ENCODE measurements at regions not wholly inside any gene's neighbourhood (a gene's known extent, or its start where the extent isn't known, plus 50 kb on each side); places are given as distances from the start of the nearest gene placed in this dataset.

- H3K27me3 ChIP-seq, result no peaks in the 10 kb centered on the region
- no peak overlapping the region for H3K4me2 ChIP-seq
- H3K9me3 ChIP-seq (replicated peaks in 1 of 11), result peaks cover 0 to 15% (median 9%) of the 10 kb centered on the region in 11 experiments; a peak in 14 of 22 replicates
- no peak overlapping the region for H3K9ac ChIP-seq
- no peaks in the 10 kb centered on the region for H4K20me1 ChIP-seq
- no peak overlapping the region for H3K4me3 ChIP-seq
- TF ChIP-seq Cebpa-rat (IDR thresholded peaks at IDR 0.05), result no peak
- H3K4me1 ChIP-seq, result no peaks in the 10 kb centered on the region
- H3K36me3 ChIP-seq, result no peaks in the 10 kb centered on the region
- H3K27ac ChIP-seq, result no peak overlapping the region
Observed at GRCh38 chr11:80533463-80533862, 1092.6 kb upstream of the TENM4 start.

DNA sequence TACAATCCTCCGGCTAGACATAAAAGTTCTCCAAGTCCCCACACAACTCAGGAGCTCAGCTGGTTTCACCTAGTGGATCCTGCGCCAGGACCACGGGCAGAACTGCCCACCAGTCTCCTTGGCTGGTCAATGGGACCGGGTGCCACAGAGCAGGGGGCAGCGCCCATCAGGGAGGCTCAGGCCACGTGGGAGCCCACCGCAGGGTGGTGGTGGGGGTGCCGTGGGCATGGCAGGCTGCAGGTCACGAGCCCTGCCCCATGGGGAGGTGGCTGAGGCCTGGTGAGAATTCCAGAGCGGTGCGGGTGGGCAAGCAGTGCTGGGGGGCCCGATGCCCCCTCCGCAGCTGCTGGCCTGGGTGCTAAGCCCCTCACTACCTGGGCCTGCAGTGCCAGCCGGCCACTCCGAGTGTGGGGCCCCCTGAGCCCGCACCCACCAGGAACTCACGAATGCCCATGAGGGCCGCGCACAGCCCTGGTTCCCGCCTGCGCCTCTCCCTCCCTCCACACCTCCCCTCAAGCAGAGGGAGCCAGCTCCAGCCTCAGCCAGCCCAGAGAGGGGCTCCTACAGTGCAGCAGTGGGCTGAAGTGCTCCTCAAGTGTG, 1091.9 kb upstream of the TENM4 start:
- Histone ChIP-seq H3K9ac (no peak overlapping the region), H3K27ac (no peak overlapping the region), H3K4me2 (no peak overlapping the region), H4K20me1 (no peaks in the 10 kb centered on the region), H3K4me1 (no peaks in the 10 kb centered on the region), H3K36me3 (no peaks in the 10 kb centered on the region), H3K27me3 (no peaks in the 10 kb centered on the region), H3K4me3 (no peak overlapping the region), H3K9me3 (replicated peaks in 1 of 11) (peaks cover 0 to 15% (median 9%) of the 10 kb centered on the region in 11 experiments; a peak in 14 of 22 replicates)
- TF ChIP-seq Cebpa-rat (IDR thresholded peaks at IDR 0.05), result no peak

DNA sequence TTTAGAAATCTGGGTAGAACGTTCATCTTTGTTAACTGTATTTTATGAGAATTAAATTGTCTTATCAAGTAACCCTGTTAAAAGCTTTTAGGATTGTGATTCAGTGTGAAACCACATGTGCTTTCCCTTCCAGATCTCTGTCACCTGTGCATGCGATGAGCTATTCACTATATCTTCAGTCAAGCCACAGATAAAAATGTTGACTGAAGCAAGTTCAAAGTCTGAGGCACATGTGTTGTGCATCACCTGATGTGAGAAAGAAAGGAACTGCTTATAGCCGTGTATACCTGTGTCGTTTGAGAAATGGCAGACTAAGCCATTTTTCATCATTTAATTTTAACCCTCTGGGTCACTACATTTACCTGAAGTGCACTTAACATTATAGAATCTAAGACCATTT, 1088.9 kb upstream of the TENM4 start:
- Histone ChIP-seq H3K4me2 (no peak overlapping the region), H4K20me1 (no peaks in the 10 kb centered on the region), H3K4me1 (no peaks in the 10 kb centered on the region), H3K27ac (no peak overlapping the region), H3K27me3 (no peaks in the 10 kb centered on the region), H3K9ac (no peak overlapping the region), H3K4me3 (no peak overlapping the region), H3K9me3 (replicated peaks in 1 of 11) (peaks cover 0 to 15% (median 9%) of the 10 kb centered on the region in 11 experiments; a peak in 14 of 22 replicates), H3K36me3 (no peaks in the 10 kb centered on the region)
- TF ChIP-seq Cebpa-rat (IDR thresholded peaks at IDR 0.05), result no peak

DNA sequence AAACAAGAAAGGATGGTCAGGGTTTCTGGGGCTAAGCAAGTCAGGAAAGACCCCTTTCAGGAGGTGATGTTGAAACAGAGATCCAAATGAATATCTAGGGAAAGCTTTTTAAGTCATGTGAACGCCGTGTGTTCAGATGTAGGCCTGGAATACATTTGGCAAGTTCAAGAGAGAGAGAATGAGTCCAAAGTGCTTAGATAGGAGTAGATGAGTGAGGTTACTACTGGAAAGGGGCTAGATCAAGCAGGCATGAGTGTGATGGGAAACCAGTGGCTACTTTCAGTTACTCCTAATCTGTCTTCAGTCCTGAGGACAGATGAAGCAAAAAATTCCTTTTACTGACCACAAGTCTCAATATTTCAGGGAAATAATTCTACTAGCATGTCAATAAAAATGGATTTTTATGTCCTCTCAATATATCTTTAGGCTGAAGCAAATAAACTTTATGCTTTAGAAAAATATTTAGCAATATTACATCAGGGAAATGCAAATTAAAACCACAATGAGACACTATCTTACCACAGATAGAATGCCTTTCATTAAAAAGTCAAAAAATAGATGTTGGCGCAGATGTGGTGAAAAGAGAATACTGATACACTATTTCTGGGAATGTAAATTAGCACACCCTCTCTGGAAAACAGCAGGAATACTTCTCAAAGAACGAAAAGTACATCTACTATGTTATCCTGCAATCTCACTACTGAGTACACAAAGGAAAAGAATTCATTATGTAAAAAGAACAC, 1085.0 kb upstream of the TENM4 start:
- no peaks in the 10 kb centered on the region for H4K20me1 ChIP-seq
- H3K4me3 ChIP-seq, result no peak overlapping the region
- no peak overlapping the region for H3K27ac ChIP-seq
- no peaks in the 10 kb centered on the region for H3K36me3 ChIP-seq
- H3K27me3 ChIP-seq, result no peaks in the 10 kb centered on the region
- no peak overlapping the region for H3K4me2 ChIP-seq
- H3K9me3 ChIP-seq (replicated peaks in 1 of 11), result no peaks in the 10 kb centered on the region
- H3K4me1 ChIP-seq, result no peaks in the 10 kb centered on the region
- H3K9ac ChIP-seq, result no peak overlapping the region
- TF ChIP-seq Cebpa-rat (IDR thresholded peaks at IDR 0.05), result no peak

- TF ChIP-seq Cebpa-rat (IDR thresholded peaks at IDR 0.05), result no peak
- Histone ChIP-seq H3K4me1 (no peaks in the 10 kb centered on the region), H3K4me2 (no peak overlapping the region), H3K9ac (no peak overlapping the region), H3K27me3 (no peaks in the 10 kb centered on the region), H3K4me3 (no peak overlapping the region), H3K27ac (no peak overlapping the region), H3K9me3 (replicated peaks in 1 of 11) (no peaks in the 10 kb centered on the region), H3K36me3 (no peaks in the 10 kb centered on the region), H4K20me1 (no peaks in the 10 kb centered on the region)
Observed at GRCh38 chr11:80524349-80524748, 1083.5 kb upstream of the TENM4 start.

- H3K4me1 ChIP-seq, result no peaks in the 10 kb centered on the region
Observed at GRCh38 chr11:80523057-80523456, 1082.2 kb upstream of the TENM4 start.

DNA sequence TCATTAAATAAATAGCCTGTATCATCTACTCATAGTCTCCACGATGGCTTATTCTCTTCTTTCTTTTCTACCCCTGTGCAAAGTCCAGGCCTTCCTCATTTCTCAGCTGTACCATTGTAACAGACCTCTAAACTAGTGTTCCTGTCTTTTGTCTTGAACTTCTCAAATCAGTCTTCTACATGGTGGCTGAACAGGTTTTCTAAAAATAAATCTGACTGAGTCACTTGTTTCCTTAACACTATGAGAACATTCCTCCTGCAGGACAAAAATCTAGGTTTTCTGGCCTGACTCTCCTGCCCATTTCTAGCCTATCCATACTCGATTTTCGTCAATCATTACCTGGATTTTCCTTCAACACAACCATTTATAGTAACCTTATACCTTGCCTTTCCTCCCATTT, 1080.8 kb upstream of the TENM4 start:
- Histone ChIP-seq H4K20me1 (no peaks in the 10 kb centered on the region), H3K4me3 (no peak overlapping the region), H3K4me1 (no peaks in the 10 kb centered on the region), H3K9me3 (replicated peaks in 1 of 11) (0 out of 22 replicates have a peak, but pooled peaks cover 0 to 4% (median 0%) of the 10 kb centered on the region in 11 experiments), H3K4me2 (no peak overlapping the region), H3K36me3 (no peaks in the 10 kb centered on the region), H3K27ac (no peak overlapping the region), H3K27me3 (no peaks in the 10 kb centered on the region), H3K9ac (no peak overlapping the region)
- TF ChIP-seq Cebpa-rat (IDR thresholded peaks at IDR 0.05), result no peak

More at GRCh38 chr11:80523057-80523456, 1082.2 kb upstream of the TENM4 start:
- Histone ChIP-seq H3K4me3 (no peak overlapping the region), H3K9me3 (replicated peaks in 1 of 11) (0 out of 22 replicates have a peak, but pooled peaks cover 0 to 4% (median 0%) of the 10 kb centered on the region in 11 experiments), H3K36me3 (no peaks in the 10 kb centered on the region), H3K27me3 (no peaks in the 10 kb centered on the region), H3K9ac (no peak overlapping the region), H3K4me2 (no peak overlapping the region), H3K27ac (no peak overlapping the region), H4K20me1 (no peaks in the 10 kb centered on the region)
- no peak for TF ChIP-seq Cebpa-rat (IDR thresholded peaks at IDR 0.05)

DNA sequence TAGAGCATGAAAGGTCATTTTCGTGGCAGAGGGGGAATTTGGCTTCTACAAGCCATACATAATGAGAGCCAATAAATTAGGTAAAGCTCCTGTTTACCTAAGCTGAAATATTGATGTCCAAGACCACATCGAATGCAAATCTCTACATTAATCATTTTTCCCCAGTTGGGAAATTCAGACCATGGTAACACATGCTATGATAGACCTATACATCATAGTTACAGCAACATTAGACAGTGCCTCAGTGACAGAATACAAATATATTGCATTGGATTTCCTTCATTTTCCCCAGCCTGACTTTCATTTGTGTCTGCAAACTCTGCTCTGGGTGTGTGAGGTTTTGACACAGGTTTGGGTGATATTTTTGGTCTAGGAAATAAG, 1079.7 kb upstream of the TENM4 start:
- Histone ChIP-seq H3K36me3 (no peaks in the 10 kb centered on the region), H3K9ac (no peak overlapping the region), H3K27me3 (no peaks in the 10 kb centered on the region), H3K4me1 (no peaks in the 10 kb centered on the region), H3K9me3 (replicated peaks in 1 of 11) (0 out of 22 replicates have a peak, but pooled peaks cover 0 to 4% (median 0%) of the 10 kb centered on the region in 11 experiments), H3K27ac (no peak overlapping the region), H3K4me2 (no peak overlapping the region), H4K20me1 (no peaks in the 10 kb centered on the region), H3K4me3 (no peak overlapping the region)
- no peak for TF ChIP-seq Cebpa-rat (IDR thresholded peaks at IDR 0.05)

GRCh38 chr11:80519596-80520506, 1079.0 kb upstream of the TENM4 start:
- Histone ChIP-seq H3K4me1 (no peaks in the 10 kb centered on the region), H3K4me2 (no peak overlapping the region), H3K27ac (no peak overlapping the region), H3K36me3 (no peaks in the 10 kb centered on the region), H3K4me3 (no peak overlapping the region), H3K9ac (no peak overlapping the region), H4K20me1 (no peaks in the 10 kb centered on the region), H3K9me3 (replicated peaks in 1 of 11) (0 out of 22 replicates have a peak, but pooled peaks cover 0 to 4% (median 0%) of the 10 kb centered on the region in 11 experiments), H3K27me3 (no peaks in the 10 kb centered on the region)
- no peak for TF ChIP-seq Cebpa-rat (IDR thresholded peaks at IDR 0.05)

All from BLaER1 treated with 17β-estradiol and CSF1 and Interleukin-3, amounts not matched to agents 10 nM and 100 nM (cell line).